Activated naive CD4-positive, alpha-beta T cell treated with anti-CD3 and anti-CD28 coated beads, Interleukin-2, amount 50 U/mL, for 24 hours (primary cell): ENCODE measurements at regions not wholly inside any gene's neighbourhood (a gene's known extent, or its start where the extent isn't known, plus 50 kb on each side); places are given as distances from the start of the nearest gene placed in this dataset.
A peak's percentile ranks its signal among the peaks of the same experiment; 100 is the strongest.
"Not testable (repeated sequence)": the region's sequence is repeated elsewhere in the genome, so short reads cannot be mapped to it uniquely, and the experiment has no call there.

Experiments
- H3K27ac Mint-ChIP-seq: one replicate; pipeline ENCODE4 v1.8.0; 2021; ENCODE audit warnings: mild to moderate bottlenecking, mixed read lengths
- H3K27me3 Mint-ChIP-seq: one replicate; pipeline ENCODE4 v1.8.0; 2021; ENCODE audit warnings: mixed read lengths
- H3K36me3 Mint-ChIP-seq: one replicate; pipeline ENCODE4 v1.8.0; 2021; ENCODE audit warnings: mixed read lengths
- H3K4me1 Mint-ChIP-seq: one replicate; pipeline ENCODE4 v1.8.0; 2021; ENCODE audit warnings: mixed read lengths
- H3K4me3 Mint-ChIP-seq: one replicate; pipeline ENCODE4 v1.8.0; 2021; ENCODE audit warnings: mild to moderate bottlenecking, mixed read lengths
- H3K9me3 Mint-ChIP-seq: one replicate; pipeline ENCODE4 v1.8.0; 2021; ENCODE audit warnings: mixed read lengths

DNA sequence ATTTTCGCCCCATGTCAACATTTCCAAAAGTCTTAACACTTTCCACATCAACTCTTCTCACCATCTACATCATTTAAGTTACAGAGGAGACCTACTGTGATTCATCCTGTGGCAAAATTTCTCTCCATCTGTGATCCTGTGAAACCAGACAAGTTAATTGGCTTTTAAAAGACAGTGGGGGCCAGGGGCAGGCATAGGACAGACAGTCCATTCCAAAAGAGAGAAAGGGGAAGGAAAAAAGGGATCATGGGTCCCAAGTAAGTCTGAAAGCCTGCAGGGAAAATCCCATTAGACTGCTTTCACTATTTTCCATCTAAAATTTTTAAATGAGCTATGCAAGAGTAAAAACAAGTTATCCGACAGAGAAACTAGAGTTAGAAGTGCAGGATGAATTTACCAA, 121.0 kb downstream of the MRPL57 start:
- Mint-ChIP-seq H3K36me3 (no peaks in the 10 kb centered on the region), H3K4me3 (peak overlapping the region; percentile 91), H3K27me3 (no peaks in the 10 kb centered on the region), H3K9me3 (no peaks in the 10 kb centered on the region), H3K27ac (peak overlapping the region; percentile 81), H3K4me1 (peaks cover 26% of the 10 kb centered on the region)

DNA sequence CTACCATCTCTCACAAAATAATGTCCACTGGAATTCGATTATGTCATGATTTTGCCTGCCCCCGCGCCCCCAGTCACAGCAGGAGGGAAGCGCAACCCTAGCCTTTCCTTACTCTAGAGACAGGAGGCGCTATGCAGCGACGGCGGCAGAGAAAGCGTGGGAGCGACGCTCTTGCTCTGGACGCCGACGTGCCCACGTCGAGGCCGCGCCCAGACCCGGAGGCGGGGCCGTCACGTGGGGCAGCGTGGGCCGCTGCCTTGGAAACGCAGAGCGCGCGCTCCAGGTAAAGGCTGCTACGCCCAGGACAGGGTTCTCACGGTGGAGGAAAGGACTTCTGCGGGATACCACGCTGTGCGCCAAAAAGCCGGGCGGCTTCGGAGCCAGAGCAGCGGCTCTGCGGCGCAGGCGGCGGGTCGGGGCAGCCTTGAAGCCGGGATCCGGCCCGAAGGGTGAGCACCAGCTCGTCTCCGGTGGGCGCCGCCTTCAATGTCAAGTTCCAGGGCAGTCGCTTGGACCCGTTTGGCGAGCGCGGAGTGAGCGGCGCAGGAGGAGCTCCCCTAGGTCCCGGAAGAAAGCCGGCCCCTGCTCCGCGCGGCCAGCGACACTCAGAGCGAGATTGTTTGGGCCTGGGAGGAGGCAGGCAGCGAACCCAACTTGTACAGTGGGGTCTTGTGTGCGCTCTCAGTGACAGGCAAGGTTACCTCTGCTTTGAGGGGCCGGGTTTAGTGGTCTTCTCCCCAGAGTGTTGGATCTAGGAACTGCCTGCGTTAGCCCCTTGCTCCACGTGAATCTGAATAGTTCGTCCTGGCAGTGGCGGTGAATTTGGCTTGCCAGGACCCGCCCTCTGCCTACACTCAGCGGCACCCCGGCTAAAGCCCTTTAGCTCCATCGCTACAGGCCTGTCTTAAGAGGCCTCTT, 121.7 kb downstream of the MRPL57 start:
- H3K9me3 Mint-ChIP-seq: no peaks in the 10 kb centered on the region
- peaks cover 26% of the 10 kb centered on the region for H3K4me1 Mint-ChIP-seq
- H3K27me3 Mint-ChIP-seq: no peaks in the 10 kb centered on the region
- peak overlapping the region; percentile 91 for H3K4me3 Mint-ChIP-seq
- H3K27ac Mint-ChIP-seq: peak overlapping the region; percentile 81
- H3K36me3 Mint-ChIP-seq: no peaks in the 10 kb centered on the region

DNA sequence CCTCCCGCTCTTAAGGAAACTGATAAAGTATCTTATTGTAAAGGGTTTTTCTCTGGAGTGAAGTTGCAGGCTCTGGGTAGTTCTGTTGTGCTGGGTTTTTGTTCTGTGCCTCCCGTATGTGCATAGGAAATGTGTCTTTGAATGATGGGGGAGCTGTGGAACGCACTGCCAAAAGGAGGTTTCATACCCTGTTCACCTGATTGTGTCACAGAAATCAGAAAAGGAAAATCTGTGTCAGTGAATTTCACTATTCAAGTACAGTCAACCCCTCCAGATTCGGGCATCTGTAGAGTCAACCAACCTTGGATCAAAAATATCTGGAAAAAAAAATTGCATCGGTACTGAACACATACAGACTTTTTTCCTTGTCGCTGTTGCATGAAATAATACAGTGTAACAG, 127.8 kb downstream of the MRPL57 start:
- H3K4me3 Mint-ChIP-seq: no peak overlapping the region
- H3K4me1 Mint-ChIP-seq: peaks cover 12% of the 10 kb centered on the region
- H3K27ac Mint-ChIP-seq: peak overlapping the region; percentile 71
- peaks cover 4% of the 10 kb centered on the region for H3K36me3 Mint-ChIP-seq
- no peaks in the 10 kb centered on the region for H3K27me3 Mint-ChIP-seq
- no peaks in the 10 kb centered on the region for H3K9me3 Mint-ChIP-seq

DNA sequence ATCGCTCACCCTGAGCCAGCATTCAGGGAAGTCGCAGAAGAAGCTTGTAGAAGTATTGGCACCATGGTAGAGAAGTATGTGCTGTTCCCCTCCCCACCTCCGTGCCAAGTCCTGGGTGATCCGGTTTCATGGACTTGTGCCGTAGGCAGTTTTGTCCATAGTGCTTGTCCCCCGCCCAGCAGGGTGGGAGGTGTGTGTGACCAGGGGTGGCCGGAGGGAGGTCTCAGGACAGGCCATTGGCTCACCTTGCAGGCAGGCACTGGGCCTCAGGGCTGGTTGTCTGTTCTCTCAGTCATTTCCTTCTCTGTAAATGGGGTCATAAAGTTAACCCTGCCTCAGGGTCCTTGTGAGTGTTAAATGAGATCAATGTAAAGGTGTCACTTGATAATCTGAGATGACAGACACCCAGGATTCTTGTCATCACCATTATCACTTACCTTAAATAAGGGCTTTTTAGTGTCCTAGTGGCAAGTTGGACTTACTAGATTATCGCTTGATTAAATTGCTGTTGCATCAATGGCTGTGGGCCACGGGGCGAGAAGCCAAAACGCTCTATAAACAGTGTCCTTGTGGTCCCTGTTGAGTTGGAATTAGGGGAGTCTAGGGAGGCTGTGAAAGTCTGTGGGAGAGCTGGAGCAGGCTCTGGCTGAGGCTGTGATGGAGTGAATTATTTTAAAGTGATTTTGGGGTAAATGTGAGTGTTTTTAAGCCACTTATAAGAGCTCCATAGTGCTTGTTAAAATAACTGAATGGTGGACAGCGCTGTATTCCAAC, 130.0 kb downstream of the MRPL57 start:
- H3K36me3 Mint-ChIP-seq, H3K27me3 Mint-ChIP-seq, H3K27ac Mint-ChIP-seq, H3K9me3 Mint-ChIP-seq, H3K4me1 Mint-ChIP-seq, H3K4me3 Mint-ChIP-seq: not testable (repeated sequence)

DNA sequence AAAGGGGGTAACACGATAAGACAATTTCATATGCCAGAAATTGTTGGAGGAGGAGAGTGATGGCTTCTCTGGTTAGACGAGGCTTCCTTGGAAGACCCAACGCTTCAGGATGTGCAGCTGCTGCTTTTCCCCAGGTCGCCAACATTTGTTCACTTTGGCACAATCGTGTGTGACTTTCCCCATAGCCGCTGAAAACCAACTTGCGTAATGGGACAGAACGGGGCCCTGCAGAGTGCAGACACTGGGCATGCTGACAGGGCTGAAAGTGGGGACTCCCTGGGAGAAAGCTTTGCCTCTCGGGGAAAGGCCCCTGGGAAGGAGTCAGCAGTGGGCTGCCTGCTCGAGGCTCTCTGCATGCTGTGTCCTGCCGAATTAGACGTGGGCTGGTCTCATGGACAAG, 130.7 kb downstream of the MRPL57 start:
- H3K4me3 Mint-ChIP-seq, H3K27ac Mint-ChIP-seq, H3K4me1 Mint-ChIP-seq, H3K27me3 Mint-ChIP-seq, H3K9me3 Mint-ChIP-seq, H3K36me3 Mint-ChIP-seq: not testable (repeated sequence)

DNA sequence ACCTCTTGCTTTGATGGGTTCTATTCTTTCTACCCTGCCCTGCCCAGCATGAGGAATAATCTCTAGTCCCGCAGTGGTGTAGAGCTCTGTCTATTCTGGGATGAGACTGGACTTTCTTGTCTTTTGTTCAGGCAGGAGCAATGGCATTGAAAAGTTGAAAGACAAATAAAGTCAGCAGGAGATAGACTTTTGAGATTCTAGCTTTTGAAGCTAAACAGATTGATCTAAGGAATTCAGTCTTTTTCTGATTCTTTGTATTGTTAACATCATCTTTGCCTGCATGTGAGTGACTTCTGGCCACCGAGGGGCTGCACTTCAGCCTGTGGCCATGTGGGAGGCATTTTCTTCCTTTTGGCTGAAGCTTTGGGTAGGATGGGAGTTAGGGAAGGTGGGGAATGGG, 132.4 kb downstream of the MRPL57 start:
- Mint-ChIP-seq H3K36me3 (peaks cover 6% of the 10 kb centered on the region), H3K4me1 (peaks cover 3% of the 10 kb centered on the region), H3K27me3 (no peaks in the 10 kb centered on the region), H3K9me3 (no peaks in the 10 kb centered on the region), H3K27ac (no peak overlapping the region), H3K4me3 (no peak overlapping the region)

DNA sequence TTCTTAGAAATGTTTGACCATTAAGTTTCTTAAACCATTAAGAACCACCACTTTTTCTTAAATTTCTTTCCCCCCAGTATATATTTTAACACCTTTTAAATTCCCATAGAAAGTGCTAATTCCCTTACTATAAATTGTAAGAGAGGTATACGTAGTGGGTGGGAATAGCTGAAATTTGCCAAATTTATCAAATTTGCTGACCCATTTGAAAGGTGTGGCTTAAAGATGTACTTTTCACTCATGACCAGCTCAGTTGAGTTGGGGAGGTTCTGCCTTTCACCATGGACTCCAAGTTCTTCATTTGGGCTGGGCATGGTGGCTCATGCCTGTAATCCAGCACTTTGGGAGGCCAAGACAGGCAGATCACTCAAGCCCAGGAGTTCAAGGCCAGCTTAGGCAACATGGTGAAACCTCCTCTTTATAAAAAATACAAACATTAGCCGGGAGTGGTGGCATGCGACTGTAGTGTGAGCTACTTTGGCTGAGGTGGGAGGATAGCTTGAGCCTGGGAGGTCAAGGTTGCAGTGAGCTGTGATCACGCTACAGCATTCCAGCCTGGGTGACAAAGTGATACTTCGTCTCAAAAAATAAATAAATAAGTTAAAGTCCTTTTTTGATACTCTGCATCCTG, 133.2 kb downstream of the MRPL57 start:
- Mint-ChIP-seq H3K4me3 (no peak overlapping the region), H3K27ac (no peak overlapping the region), H3K4me1 (no peaks in the 10 kb centered on the region), H3K9me3 (no peaks in the 10 kb centered on the region), H3K27me3 (no peaks in the 10 kb centered on the region), H3K36me3 (peaks cover 2% of the 10 kb centered on the region)

DNA sequence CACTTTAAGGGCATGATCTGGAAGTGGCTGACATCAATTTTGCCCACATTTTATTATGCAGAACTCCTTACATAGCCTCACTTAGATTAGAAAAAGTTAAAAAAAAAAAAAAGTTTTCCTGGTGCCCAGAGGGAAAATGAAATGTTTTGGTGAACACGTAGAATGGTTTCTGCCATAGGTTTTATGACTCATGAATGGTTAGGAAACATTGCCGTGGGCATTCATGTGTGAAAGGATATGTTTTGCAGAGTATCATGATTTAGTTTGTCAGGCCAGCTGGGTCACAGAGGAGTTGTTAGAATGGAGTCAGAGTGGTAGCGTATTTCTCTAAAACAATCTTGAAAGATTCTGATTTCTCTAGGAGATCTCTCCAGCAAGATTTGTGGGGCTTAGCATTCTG, 133.8 kb downstream of the MRPL57 start:
- no peaks in the 10 kb centered on the region for H3K27me3 Mint-ChIP-seq
- H3K9me3 Mint-ChIP-seq: no peaks in the 10 kb centered on the region
- no peak overlapping the region for H3K4me3 Mint-ChIP-seq
- H3K4me1 Mint-ChIP-seq: no peaks in the 10 kb centered on the region
- no peak overlapping the region for H3K27ac Mint-ChIP-seq
- peaks cover 2% of the 10 kb centered on the region for H3K36me3 Mint-ChIP-seq

DNA sequence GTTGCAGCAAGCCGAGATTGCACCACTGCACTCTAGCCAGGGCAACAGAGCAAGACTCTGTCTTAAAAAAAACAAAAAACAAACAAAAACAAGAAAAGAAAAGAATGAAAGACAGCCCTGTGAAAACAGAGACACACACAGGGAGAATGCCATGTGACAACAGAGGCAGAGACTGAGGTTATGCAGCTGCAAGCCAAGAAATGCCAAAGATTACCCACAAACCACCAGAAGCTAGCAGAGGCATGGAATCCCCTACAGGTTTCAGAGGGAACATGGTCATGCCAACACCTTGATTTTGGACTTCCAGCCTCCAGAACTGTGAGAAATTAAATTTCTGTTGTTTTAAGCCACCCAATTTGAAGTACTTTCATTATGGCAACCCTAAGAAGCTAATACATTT, 138.5 kb downstream of the MRPL57 start:
- H3K4me3 Mint-ChIP-seq, H3K4me1 Mint-ChIP-seq, H3K27ac Mint-ChIP-seq: not testable (repeated sequence)

DNA sequence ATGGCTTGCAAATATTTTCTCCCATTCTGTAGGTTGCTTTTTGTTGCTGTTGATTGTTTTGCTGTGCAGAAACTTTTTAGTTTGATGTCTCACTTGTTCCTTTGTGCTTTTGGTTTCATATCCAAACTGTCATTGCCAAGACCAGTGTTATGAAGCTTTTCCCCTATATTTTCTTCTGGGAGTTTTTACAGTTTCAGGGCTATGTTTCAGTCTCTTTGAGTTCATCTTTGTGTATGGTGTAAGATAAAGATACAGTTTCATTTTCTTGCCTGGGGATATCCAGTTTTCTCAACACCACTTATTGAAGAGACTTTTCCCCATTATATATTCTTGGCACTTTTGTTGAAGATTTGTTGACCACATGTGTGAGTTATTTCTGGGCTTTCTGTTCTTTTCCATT, 139.9 kb downstream of the MRPL57 start:
- peaks cover 8% of the 10 kb centered on the region for H3K36me3 Mint-ChIP-seq
- no peak overlapping the region for H3K4me3 Mint-ChIP-seq
- no peaks in the 10 kb centered on the region for H3K9me3 Mint-ChIP-seq
- no peaks in the 10 kb centered on the region for H3K4me1 Mint-ChIP-seq
- no peak overlapping the region for H3K27ac Mint-ChIP-seq
- H3K27me3 Mint-ChIP-seq: no peaks in the 10 kb centered on the region

More for the DNA sequence above, 138.5 kb downstream of the MRPL57 start:
- not testable (repeated sequence) for H3K9me3 Mint-ChIP-seq, H3K36me3 Mint-ChIP-seq, H3K27me3 Mint-ChIP-seq

DNA sequence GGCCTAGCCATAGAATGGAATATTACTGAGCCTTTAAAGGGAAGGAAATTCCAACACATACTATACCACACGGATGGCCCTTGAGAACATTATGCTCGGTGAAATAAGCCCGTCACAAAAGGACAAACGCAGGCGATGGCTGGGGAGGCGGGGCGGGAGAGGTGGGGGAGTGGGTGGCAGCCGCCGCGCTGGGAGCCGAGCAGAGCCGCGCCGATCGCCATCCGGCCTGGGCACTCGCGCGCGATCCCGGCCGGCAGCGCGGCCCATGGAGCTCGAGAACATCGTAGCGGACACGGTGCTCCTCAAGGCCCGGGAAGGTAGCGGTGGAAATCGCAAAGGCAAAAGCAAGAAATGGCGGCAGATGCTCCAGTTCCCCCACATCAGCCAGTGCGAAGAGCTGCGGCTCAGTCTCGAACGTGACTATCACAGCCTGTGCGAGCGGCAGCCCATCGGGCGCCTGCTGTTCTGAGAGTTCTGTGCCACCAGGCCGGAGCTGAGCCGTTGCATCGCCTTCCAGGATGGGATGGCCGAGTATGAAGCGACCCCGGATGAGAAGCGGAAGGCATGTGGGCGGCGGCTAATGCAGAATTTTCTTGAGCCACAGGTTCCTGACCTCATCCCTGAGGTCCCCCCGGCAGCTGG, 140.1 kb downstream of the ZDHHC20 start:
- no peaks in the 10 kb centered on the region for H3K27me3 Mint-ChIP-seq
- H3K9me3 Mint-ChIP-seq: no peaks in the 10 kb centered on the region
- peaks cover 6% of the 10 kb centered on the region for H3K36me3 Mint-ChIP-seq
- H3K4me1 Mint-ChIP-seq: no peaks in the 10 kb centered on the region
- H3K27ac Mint-ChIP-seq: no peak overlapping the region
- H3K4me3 Mint-ChIP-seq: no peak overlapping the region

DNA sequence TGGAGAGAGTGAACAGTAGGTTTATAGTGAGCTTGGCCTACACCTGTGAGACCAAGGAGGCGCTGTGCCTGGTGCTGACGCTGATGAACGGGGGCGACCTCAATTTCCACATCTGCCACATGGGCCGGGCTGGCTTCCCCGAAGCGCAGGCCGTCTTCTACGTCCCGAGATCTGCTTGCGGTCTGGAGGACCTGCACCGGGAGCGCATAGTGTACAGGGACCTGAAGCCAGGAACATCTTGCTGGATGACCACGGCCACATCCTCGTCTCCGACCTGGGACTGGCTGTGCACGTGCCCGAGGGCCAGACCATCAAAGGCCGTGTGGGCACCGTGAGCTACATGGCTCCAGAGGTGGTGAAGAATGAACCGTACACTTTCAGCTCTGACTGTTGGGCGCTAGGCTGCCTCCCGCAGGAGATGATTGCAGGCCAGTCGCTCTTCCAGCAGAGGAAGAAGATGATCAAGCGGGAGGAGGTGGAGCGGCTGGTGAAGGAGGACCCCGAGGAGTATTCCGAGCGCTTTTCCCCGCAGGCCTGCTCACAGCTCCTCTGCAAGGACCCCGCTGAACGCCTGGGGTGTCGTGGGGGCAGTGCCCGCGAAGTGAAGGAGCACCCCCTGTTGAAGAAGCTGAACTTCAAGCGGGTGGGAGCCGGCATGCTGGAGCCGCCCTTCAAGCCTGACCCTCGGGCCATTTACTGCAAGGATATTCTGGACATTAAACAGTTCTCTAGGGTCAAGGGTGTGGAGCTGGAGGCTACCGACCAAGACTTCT, 139.0 kb downstream of the ZDHHC20 start:
- Mint-ChIP-seq H3K36me3 (peaks cover 8% of the 10 kb centered on the region), H3K27me3 (no peaks in the 10 kb centered on the region), H3K27ac (no peak overlapping the region), H3K9me3 (no peaks in the 10 kb centered on the region), H3K4me1 (no peaks in the 10 kb centered on the region), H3K4me3 (no peak overlapping the region)

DNA sequence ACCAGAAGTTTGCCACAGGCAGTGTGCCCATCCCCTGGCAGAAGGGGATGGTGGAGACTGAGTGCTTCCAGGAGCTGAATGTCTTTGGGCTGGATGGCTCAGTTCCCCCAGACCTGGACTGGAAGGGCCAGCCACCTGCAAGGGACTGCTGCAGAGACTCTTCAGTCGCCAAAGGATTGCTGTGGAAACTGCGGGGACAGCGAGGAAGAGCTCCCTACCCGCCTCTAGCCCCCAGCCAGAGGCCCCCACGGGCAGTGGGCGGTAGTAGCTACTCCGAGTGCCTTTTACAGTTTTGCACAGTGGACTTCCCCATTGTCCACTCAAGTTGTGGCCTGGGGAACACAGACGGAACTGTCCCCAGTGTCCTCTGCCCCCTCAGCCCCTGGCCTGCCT, 138.5 kb downstream of the ZDHHC20 start:
- Mint-ChIP-seq H3K4me3 (no peak overlapping the region), H3K36me3 (peaks cover 11% of the 10 kb centered on the region)

DNA sequence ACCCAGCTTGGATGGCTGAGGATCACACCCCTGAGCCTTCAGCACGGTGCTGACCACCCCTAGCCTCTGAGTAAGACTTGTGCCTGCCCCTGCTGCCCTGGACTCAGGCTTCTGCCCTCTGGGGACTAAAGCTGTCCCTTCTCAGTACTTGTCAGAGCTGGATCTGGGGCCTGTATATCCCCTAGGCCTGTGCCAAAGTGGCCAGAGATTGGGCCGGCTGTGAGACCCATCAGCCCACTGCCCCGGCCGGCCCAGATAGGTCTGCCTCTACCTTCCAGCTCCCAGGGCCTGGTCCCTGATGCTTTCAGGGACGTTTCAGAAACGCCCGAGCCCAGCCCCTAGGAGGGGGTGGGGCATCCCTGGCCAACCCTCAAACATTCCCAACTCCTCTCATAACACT, 137.8 kb downstream of the ZDHHC20 start:
- Mint-ChIP-seq H3K27me3 (no peaks in the 10 kb centered on the region), H3K4me1 (no peaks in the 10 kb centered on the region), H3K4me3 (no peak overlapping the region), H3K36me3 (peaks cover 13% of the 10 kb centered on the region), H3K9me3 (no peaks in the 10 kb centered on the region), H3K27ac (no peak overlapping the region)

More for the DNA sequence above, 138.5 kb downstream of the ZDHHC20 start:
- no peaks in the 10 kb centered on the region for H3K27me3 Mint-ChIP-seq
- no peaks in the 10 kb centered on the region for H3K9me3 Mint-ChIP-seq
- no peak overlapping the region for H3K27ac Mint-ChIP-seq
- H3K4me1 Mint-ChIP-seq: no peaks in the 10 kb centered on the region
